Heart right ventricle (tissue), 16 donors: ENCODE measurements at regions not wholly inside any gene's neighbourhood (a gene's known extent, or its start where the extent isn't known, plus 50 kb on each side); places are given as distances from the start of the nearest gene placed in this dataset.

Experiments
- ATAC-seq, 8 donors: fragments of 200-7000 bp; cut with Tn5 transposase; one replicate each; pipeline ENCODE4 v1.9.1; 2020; ENCODE audit warnings: mild to moderate bottlenecking in 8 of 8, moderate library complexity in 8 of 8, moderate number of reproducible peaks in 1 of 8
- DNase-seq, 2 donors: peaks; one replicate each; pipeline ENCODE4 v3.0.0-alpha.2; 2020
- H3K27ac ChIP-seq, 10 donors: fragments of 200-600 bp; sonication (generic) in 2 of 10; one replicate each; pipeline versions ENCODE4 v1.5.0 to v1.8.0; 2020 to 2022; ENCODE audit warnings: mild to moderate bottlenecking in 3 of 10
- H3K27me3 ChIP-seq, 7 donors: fragments of 200-600 bp; one replicate each; pipeline ENCODE4 v1.8.0; 2021 to 2022; ENCODE audit warnings: mild to moderate bottlenecking in 2 of 7
- H3K36me3 ChIP-seq, 9 donors: fragments of 200-600 bp; sonication (generic) in 1 of 9; one replicate each; pipeline versions ENCODE4 v1.5.0 to v1.8.0; 2020 to 2022; ENCODE audit warnings: mild to moderate bottlenecking in 2 of 9
- H3K4me1 ChIP-seq, 9 donors: fragments of 200-600 bp; sonication (generic) in 1 of 9; one replicate each; pipeline versions ENCODE4 v1.5.0 to v1.8.0; 2020 to 2022; ENCODE audit warnings: mild to moderate bottlenecking in 4 of 9
- H3K4me3 ChIP-seq, 10 donors: fragments of 200-600 bp; sonication (generic) in 2 of 10; one replicate each; pipeline versions ENCODE4 v1.5.0 to v1.8.0; 2020 to 2022; ENCODE audit warnings: mild to moderate bottlenecking in 7 of 10, moderate library complexity in 2 of 10
- H3K9me3 ChIP-seq, 11 donors: fragments of 200-600 bp in 10 of 11; sonication (generic) in 2 of 11; one replicate each; pipeline versions ENCODE4 v1.5.0 to v1.8.0; 2013 to 2022; ENCODE audit warnings: mild to moderate bottlenecking in 2 of 11, control low read depth in 1 of 11, moderate library complexity in 1 of 11
- WGBS, 2 donors: extraction: QIAGEN DNeasy Blood & Tissue Kit; methylation state at CpG; one replicate each; pipeline ENCODE4 v1.1.7; 2013; ENCODE audit warnings: inconsistent platforms in 1 of 2; 5-methylcytosine and 5-hydroxymethylcytosine counted together
- intact Hi-C, 10 donors: fragments of 100-400 bp; cut with DNase I; formaldehyde crosslinking; loops; one replicate each; pipeline versions ENCODE4 v1.11.1 to v1.14.2; 2022
- TF ChIP-seq, protein P1 (sequence below), 9 donors: fragments of 200-600 bp; sonication (generic) in 2 of 9; IDR thresholded peaks; one replicate each; pipeline versions ENCODE4 v1.5.0 to v1.8.0; 2021 to 2022; ENCODE audit warnings: antibody characterized with exemption in 9 of 9, mild to moderate bottlenecking in 5 of 9, moderate library complexity in 1 of 9
- donor health status: Arrhythmogenic right ventricular cardiomyopathy.
- donor health status: ischemic (EF 13 %, LVEDD 7.1; RV severe dilation, severe dysfunction).
- donor health status: healthy with polysubstance abuse.
- donor health status: DM: no; HTN: yes; CAD: no.
- donor health status: DM: no; HTN: no; CAD: no.
- donor health status: ischemic (EF 25% LVEDD 6.9; RV normal size, moderate dysfunction).
- donor health status: ischemic (EF 25% LVEDD 5.7; RV mildly dilated, moderate dysfunction).
- donor health status: healthy.
- donor health status: DM: yes; HTN: yes; CAD: no.
- donor health status: Ischemic cardiomyopathy.
- donor health status: ischemic (EF 35%, LVEDD 5.7; RV mildly dilated, moderate dysfunction).
- donor health status: nonischemic (EF 11% LVEDD 7.7; RV severe dilation, severe dysfunction).
- donor health status: DM: yes; HTN: yes; CAD: no.
- donor health status: PGD.
- donor health status: ischemic (EF 29% LVEDD 5.4; RV normal size, mild dysfunction).
- donor health status: nonischemic (EF 23%, LVEDD 6.1; RV moderate dilation, normal function).

DNA sequence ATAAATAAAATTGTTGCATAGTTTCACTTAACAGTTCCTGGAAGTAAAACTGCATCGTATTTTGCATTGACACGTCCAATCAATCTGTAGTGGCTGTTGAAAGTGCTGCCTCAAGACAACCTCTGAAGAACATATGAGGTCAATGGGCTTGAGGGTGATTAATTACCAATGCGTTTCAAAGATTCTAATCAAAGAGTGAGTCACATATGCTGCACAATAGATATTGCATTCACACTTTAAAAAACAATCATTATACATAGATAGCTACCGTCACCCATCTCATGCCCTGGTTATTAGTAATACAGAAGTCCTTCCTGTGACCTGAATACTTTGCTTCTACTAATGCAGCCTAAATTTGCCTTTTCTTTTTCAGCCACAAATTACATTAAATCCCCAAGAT, 743.3 kb upstream of the SLIT2 start:
- intact Hi-C loops: no loop called here
- ATAC-seq (no peak), DNase-seq (no peak)
- Histone ChIP-seq H3K4me3 (no peak overlapping the region), H3K4me1 (no peaks in the 10 kb centered on the region), H3K36me3 (no peaks in the 10 kb centered on the region), H3K9me3 (no peaks in the 10 kb centered on the region), H3K27ac (no peak overlapping the region), H3K27me3 (no peaks in the 10 kb centered on the region)
- TF ChIP-seq, protein P1, sequence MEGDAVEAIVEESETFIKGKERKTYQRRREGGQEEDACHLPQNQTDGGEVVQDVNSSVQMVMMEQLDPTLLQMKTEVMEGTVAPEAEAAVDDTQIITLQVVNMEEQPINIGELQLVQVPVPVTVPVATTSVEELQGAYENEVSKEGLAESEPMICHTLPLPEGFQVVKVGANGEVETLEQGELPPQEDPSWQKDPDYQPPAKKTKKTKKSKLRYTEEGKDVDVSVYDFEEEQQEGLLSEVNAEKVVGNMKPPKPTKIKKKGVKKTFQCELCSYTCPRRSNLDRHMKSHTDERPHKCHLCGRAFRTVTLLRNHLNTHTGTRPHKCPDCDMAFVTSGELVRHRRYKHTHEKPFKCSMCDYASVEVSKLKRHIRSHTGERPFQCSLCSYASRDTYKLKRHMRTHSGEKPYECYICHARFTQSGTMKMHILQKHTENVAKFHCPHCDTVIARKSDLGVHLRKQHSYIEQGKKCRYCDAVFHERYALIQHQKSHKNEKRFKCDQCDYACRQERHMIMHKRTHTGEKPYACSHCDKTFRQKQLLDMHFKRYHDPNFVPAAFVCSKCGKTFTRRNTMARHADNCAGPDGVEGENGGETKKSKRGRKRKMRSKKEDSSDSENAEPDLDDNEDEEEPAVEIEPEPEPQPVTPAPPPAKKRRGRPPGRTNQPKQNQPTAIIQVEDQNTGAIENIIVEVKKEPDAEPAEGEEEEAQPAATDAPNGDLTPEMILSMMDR (IDR thresholded peaks at IDR 0.05): no peak
- 85 to 87% methylated on average over 4 of the region's 4 CpGs for WGBS, 2 donors

DNA sequence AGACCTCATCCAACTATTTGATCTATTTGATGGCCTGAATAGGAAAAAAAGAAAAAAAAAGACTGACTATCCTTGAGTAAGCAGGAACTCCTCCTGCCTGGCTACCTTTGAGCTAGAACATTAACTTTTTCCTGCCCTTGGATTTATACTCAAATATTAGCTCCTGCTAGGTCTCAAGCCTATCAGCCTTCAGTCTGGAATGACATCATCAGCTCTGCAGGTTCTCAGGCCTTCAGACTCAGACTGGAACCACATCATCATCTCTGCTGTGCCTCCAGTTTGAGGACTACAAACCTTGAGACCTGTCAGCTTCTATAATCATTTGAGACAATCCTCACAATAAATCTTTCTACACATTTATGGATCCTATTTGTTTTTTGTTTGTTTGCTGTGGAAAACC, 754.0 kb upstream of the SLIT2 start:
- ATAC-seq: no peak
- no peak overlapping the region for H3K4me3 ChIP-seq
- intact Hi-C loops: no loop called here
- no peaks in the 10 kb centered on the region for H3K4me1 ChIP-seq
- no peaks in the 10 kb centered on the region for H3K27me3 ChIP-seq
- TF ChIP-seq, protein P1 (IDR thresholded peaks at IDR 0.05): no peak
- H3K9me3 ChIP-seq: no peaks in the 10 kb centered on the region
- no peak overlapping the region for H3K27ac ChIP-seq
- H3K36me3 ChIP-seq: no peaks in the 10 kb centered on the region
- no peak for DNase-seq

DNA sequence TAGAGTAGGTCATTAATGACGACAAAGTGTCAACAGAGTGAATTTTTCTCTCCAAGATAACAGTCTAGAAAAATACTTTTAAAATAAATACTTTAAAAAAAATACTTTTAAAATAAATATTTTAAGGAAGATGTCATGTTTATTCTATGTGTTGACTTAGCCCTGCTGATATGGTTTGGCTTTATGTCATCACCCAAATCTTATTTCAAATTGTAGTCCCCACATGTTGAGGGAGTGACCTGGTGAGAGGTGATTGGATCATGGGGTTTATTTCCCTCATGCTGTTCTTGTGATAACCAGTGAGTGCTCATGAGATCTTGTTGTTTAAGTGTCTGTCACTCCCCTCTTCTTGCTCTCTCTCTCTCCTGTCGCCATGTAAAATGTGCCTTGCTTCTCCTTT, 754.9 kb upstream of the SLIT2 start:
- 66 to 72% methylated on average over 2 of the region's 2 CpGs for WGBS, 2 donors

DNA sequence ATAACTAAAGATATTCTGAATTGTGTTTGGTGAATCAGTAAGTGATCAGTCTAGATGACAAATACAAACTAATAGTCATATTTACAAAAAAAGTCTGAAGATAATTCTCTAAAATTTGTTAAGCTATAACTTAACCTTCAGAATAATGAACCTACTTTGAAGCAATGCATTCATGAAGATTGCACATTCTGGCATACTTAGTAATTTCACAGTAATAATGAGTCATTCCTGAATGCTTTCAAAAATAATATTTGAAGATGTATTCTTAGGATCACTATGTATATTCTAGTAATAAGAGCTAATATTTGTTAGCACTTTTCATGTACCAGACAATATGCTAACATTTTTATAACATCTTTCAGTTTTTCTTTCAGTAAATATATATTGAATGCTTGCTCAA, 756.7 kb upstream of the SLIT2 start:
- Histone ChIP-seq H3K9me3 (no peaks in the 10 kb centered on the region), H3K27ac (no peak overlapping the region), H3K4me1 (no peaks in the 10 kb centered on the region), H3K36me3 (no peaks in the 10 kb centered on the region), H3K27me3 (no peaks in the 10 kb centered on the region), H3K4me3 (no peak overlapping the region)
- DNase-seq: no peak
- intact Hi-C loops: no loop called here
- TF ChIP-seq, protein P1 (IDR thresholded peaks at IDR 0.05): no peak
- ATAC-seq: no peak

More for the DNA sequence above, 754.9 kb upstream of the SLIT2 start:
- DNase-seq (no peak), ATAC-seq (no peak)
- H3K36me3 ChIP-seq: no peaks in the 10 kb centered on the region
- H3K4me3 ChIP-seq: no peak overlapping the region
- no peaks in the 10 kb centered on the region for H3K9me3 ChIP-seq
- TF ChIP-seq, protein P1 (IDR thresholded peaks at IDR 0.05): no peak
- no peaks in the 10 kb centered on the region for H3K4me1 ChIP-seq
- no peaks in the 10 kb centered on the region for H3K27me3 ChIP-seq
- H3K27ac ChIP-seq: no peak overlapping the region
- intact Hi-C loops: no loop called here

DNA sequence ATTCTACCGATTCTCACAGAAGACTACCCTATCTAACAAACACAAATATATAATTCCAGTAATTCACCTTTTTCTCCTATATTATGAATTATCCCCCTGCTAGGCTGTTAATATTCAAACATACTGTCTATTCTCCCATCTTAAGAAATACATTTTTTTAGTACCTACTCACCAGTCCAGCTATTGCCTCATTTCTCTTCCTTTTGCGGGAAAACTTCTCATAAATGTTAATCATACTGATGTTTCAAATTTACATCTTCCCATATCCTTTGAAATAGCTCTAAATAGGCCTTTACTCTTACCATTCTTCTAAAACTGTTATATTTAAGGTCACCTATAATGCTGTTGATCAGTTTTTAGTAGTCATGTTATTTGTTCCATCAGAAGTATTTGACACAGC, 759.1 kb upstream of the SLIT2 start:
- DNase-seq (no peak), ATAC-seq (no peak)
- Histone ChIP-seq H3K27ac (no peak overlapping the region), H3K27me3 (no peaks in the 10 kb centered on the region), H3K36me3 (no peaks in the 10 kb centered on the region), H3K9me3 (no peaks in the 10 kb centered on the region), H3K4me3 (no peak overlapping the region), H3K4me1 (no peaks in the 10 kb centered on the region)
- intact Hi-C loops: no loop called here
- TF ChIP-seq, protein P1 (IDR thresholded peaks at IDR 0.05): no peak
- WGBS, 2 donors: 99% methylated on average over 2 of the region's 2 CpGs
